ENCODE measurements at regions not wholly inside any gene's neighbourhood (a gene's known extent, or its start where the extent isn't known, plus 50 kb on each side); places are given as distances from the start of the nearest gene placed in this dataset.

DNA sequence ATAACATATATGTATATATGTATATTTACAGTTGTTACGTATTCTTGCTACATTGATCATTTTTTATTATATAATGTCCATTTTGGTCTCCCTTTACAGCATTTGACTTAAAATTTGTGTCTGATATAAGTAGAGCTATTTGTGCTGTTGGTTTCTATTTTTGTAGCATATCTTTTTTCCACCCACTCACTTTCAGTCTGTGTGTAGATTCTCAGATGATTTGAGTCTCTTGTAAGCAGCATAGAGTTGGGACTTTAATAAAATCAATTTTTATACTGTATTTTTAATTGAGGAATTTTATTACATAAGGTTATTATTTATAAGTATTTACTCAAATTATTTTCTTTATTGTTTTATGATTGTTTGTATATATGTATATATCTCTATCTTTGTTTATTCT lies 1293.7 kb downstream of the TMEM121 start:
- no peak overlapping the region for H2BK12ac ChIP-seq (ENCODE audit: low read length)
- no CpG with 5 or more reads among the region's 1 CpG for WGBS (ENCODE audit: extremely low coverage, insufficient coverage, insufficient read length)
- no peak overlapping the region for H4K91ac ChIP-seq (ENCODE audit: low read depth, low read length)
- H3K9me3 ChIP-seq (ENCODE audit: insufficient read depth, low read depth, low read length), result peaks cover 9% of the 10 kb centered on the region
- no peak overlapping the region for H2AFZ ChIP-seq (ENCODE audit: insufficient read depth, low read length, poor library complexity)
- H3K27me3 ChIP-seq (ENCODE audit: insufficient read depth, low read length), result no peaks in the 10 kb centered on the region
- no peak overlapping the region for H4K12ac ChIP-seq (ENCODE audit: low read depth, low read length)
- no peak overlapping the region for H2BK120ac ChIP-seq (ENCODE audit: insufficient read depth, low read length, poor library complexity)
- no peaks in the 10 kb centered on the region for H3K36me3 ChIP-seq (ENCODE audit: control insufficient read depth in 1 of 2, insufficient read depth in 2 of 2, low read length in 2 of 2)
- H3K4me3 ChIP-seq (ENCODE audit: low read depth, low read length), result no peak overlapping the region
- H3K27ac ChIP-seq (ENCODE audit: low read depth, low read length), result no peak overlapping the region
- H3K18ac ChIP-seq (ENCODE audit: low read length), result no peak overlapping the region
- DNase-seq, result no peak
- H3K4ac ChIP-seq (ENCODE audit: low read depth, low read length), result no peak overlapping the region
- no peak overlapping the region for H2BK5ac ChIP-seq (ENCODE audit: low read depth, low read length, poor library complexity)
- no peak overlapping the region for H3K9ac ChIP-seq (ENCODE audit: low read length)
- H2AK5ac ChIP-seq (ENCODE audit: low read length), result no peak overlapping the region
- no peak overlapping the region for H3K23ac ChIP-seq (ENCODE audit: low read length)
- H3K79me1 ChIP-seq (ENCODE audit: low read length), result no peaks in the 10 kb centered on the region
- H3K79me2 ChIP-seq (ENCODE audit: control insufficient read depth, insufficient read depth, low read length, poor library complexity), result no peaks in the 10 kb centered on the region
- no peak overlapping the region for H3K14ac ChIP-seq (ENCODE audit: low read length)
- no peaks in the 10 kb centered on the region for H3K4me1 ChIP-seq (ENCODE audit: control insufficient read depth in 1 of 2, insufficient read depth in 2 of 2, low read length in 2 of 2)
- H3K4me2 ChIP-seq (ENCODE audit: low read length), result no peak overlapping the region
- no peak overlapping the region for H4K8ac ChIP-seq (ENCODE audit: low read depth, low read length)

GRCh38 chr14:106821119-106821518 lies 1294.7 kb downstream of the TMEM121 start:
- Histone ChIP-seq H2AFZ (ENCODE audit: insufficient read depth, low read length, poor library complexity) (no peak overlapping the region), H3K27ac (ENCODE audit: low read depth, low read length) (no peak overlapping the region), H3K4ac (ENCODE audit: low read depth, low read length) (no peak overlapping the region), H3K9ac (ENCODE audit: low read length) (peak overlapping the region; percentile 13), H3K4me3 (ENCODE audit: low read depth, low read length) (peak overlapping the region; percentile 20), H3K4me1 (ENCODE audit: control insufficient read depth in 1 of 2, insufficient read depth in 2 of 2, low read length in 2 of 2) (no peaks in the 10 kb centered on the region), H3K79me2 (ENCODE audit: control insufficient read depth, insufficient read depth, low read length, poor library complexity) (no peaks in the 10 kb centered on the region), H2BK120ac (ENCODE audit: insufficient read depth, low read length, poor library complexity) (no peak overlapping the region), H4K12ac (ENCODE audit: low read depth, low read length) (no peak overlapping the region), H2BK5ac (ENCODE audit: low read depth, low read length, poor library complexity) (no peak overlapping the region), H2AK5ac (ENCODE audit: low read length) (no peak overlapping the region), H2BK12ac (ENCODE audit: low read length) (no peak overlapping the region), H4K91ac (ENCODE audit: low read depth, low read length) (no peak overlapping the region), H3K18ac (ENCODE audit: low read length) (no peak overlapping the region), H3K14ac (ENCODE audit: low read length) (no peak overlapping the region), H3K27me3 (ENCODE audit: insufficient read depth, low read length) (no peaks in the 10 kb centered on the region), H3K79me1 (ENCODE audit: low read length) (no peaks in the 10 kb centered on the region), H3K36me3 (ENCODE audit: control insufficient read depth in 1 of 2, insufficient read depth in 2 of 2, low read length in 2 of 2) (no peaks in the 10 kb centered on the region), H3K9me3 (ENCODE audit: insufficient read depth, low read depth, low read length) (peaks cover 9% of the 10 kb centered on the region), H4K8ac (ENCODE audit: low read depth, low read length) (no peak overlapping the region), H3K4me2 (ENCODE audit: low read length) (no peak overlapping the region), H3K23ac (ENCODE audit: low read length) (no peak overlapping the region)
- no peak for DNase-seq

DNA sequence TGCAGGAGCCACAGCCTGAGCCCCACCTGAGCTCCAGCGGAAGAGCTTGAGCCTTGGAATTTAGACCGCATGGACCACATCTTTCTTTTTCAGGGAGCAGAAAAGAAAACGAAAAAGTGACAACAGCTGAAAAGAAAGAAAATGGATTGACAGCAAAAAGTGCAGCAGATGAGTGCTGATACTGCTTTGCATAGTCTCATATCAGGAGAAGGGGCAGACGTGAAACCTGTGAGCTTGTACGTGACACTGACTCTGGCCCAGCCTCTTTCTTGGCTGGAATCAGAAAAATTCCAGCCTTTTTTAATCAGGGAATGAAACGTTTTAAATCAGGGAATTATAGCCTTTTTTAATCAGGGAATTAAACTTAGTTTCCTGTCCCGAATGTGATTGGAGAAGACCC lies 1296.5 kb downstream of the TMEM121 start:
- H4K91ac ChIP-seq (ENCODE audit: low read depth, low read length), result no peak overlapping the region
- no peak overlapping the region for H3K27ac ChIP-seq (ENCODE audit: low read depth, low read length)
- H2BK120ac ChIP-seq (ENCODE audit: insufficient read depth, low read length, poor library complexity), result no peak overlapping the region
- no peaks in the 10 kb centered on the region for H3K36me3 ChIP-seq (ENCODE audit: control insufficient read depth in 1 of 2, insufficient read depth in 2 of 2, low read length in 2 of 2)
- no peak for DNase-seq
- no peak overlapping the region for H2BK5ac ChIP-seq (ENCODE audit: low read depth, low read length, poor library complexity)
- H4K8ac ChIP-seq (ENCODE audit: low read depth, low read length), result no peak overlapping the region
- H3K9me3 ChIP-seq (ENCODE audit: insufficient read depth, low read depth, low read length), result peaks cover 13% of the 10 kb centered on the region
- no CpG with 5 or more reads among the region's 7 CpGs for WGBS (ENCODE audit: extremely low coverage, insufficient coverage, insufficient read length)
- H2BK12ac ChIP-seq (ENCODE audit: low read length), result no peak overlapping the region
- no peaks in the 10 kb centered on the region for H3K4me1 ChIP-seq (ENCODE audit: control insufficient read depth in 1 of 2, insufficient read depth in 2 of 2, low read length in 2 of 2)
- H3K27me3 ChIP-seq (ENCODE audit: insufficient read depth, low read length), result no peaks in the 10 kb centered on the region
- no peak overlapping the region for H3K9ac ChIP-seq (ENCODE audit: low read length)
- no peaks in the 10 kb centered on the region for H3K79me1 ChIP-seq (ENCODE audit: low read length)
- H3K4ac ChIP-seq (ENCODE audit: low read depth, low read length), result no peak overlapping the region
- no peak overlapping the region for H3K4me2 ChIP-seq (ENCODE audit: low read length)
- no peak overlapping the region for H3K18ac ChIP-seq (ENCODE audit: low read length)
- no peak overlapping the region for H4K12ac ChIP-seq (ENCODE audit: low read depth, low read length)
- no peak overlapping the region for H3K14ac ChIP-seq (ENCODE audit: low read length)
- no peaks in the 10 kb centered on the region for H3K79me2 ChIP-seq (ENCODE audit: control insufficient read depth, insufficient read depth, low read length, poor library complexity)
- H3K23ac ChIP-seq (ENCODE audit: low read length), result no peak overlapping the region
- no peak overlapping the region for H2AFZ ChIP-seq (ENCODE audit: insufficient read depth, low read length, poor library complexity)
- H3K4me3 ChIP-seq (ENCODE audit: low read depth, low read length), result no peak overlapping the region
- no peak overlapping the region for H2AK5ac ChIP-seq (ENCODE audit: low read length)

- no peak overlapping the region for H3K9ac ChIP-seq (ENCODE audit: low read length)
- no peak overlapping the region for H4K8ac ChIP-seq (ENCODE audit: low read depth, low read length)
- no peak overlapping the region for H2BK12ac ChIP-seq (ENCODE audit: low read length)
- no peak overlapping the region for H3K14ac ChIP-seq (ENCODE audit: low read length)
- H3K79me1 ChIP-seq (ENCODE audit: low read length), result no peaks in the 10 kb centered on the region
- H3K4ac ChIP-seq (ENCODE audit: low read depth, low read length), result no peak overlapping the region
- no peak overlapping the region for H2BK5ac ChIP-seq (ENCODE audit: low read depth, low read length, poor library complexity)
- no peak overlapping the region for H3K4me2 ChIP-seq (ENCODE audit: low read length)
- no peak overlapping the region for H2BK120ac ChIP-seq (ENCODE audit: insufficient read depth, low read length, poor library complexity)
- H2AFZ ChIP-seq (ENCODE audit: insufficient read depth, low read length, poor library complexity), result no peak overlapping the region
- WGBS (ENCODE audit: extremely low coverage, insufficient coverage, insufficient read length), result no CpG with 5 or more reads among the region's 7 CpGs
- no peak overlapping the region for H3K4me3 ChIP-seq (ENCODE audit: low read depth, low read length)
- no peaks in the 10 kb centered on the region for H3K4me1 ChIP-seq (ENCODE audit: control insufficient read depth in 1 of 2, insufficient read depth in 2 of 2, low read length in 2 of 2)
- H3K27ac ChIP-seq (ENCODE audit: low read depth, low read length), result no peak overlapping the region
- H3K23ac ChIP-seq (ENCODE audit: low read length), result no peak overlapping the region
- H3K9me3 ChIP-seq (ENCODE audit: insufficient read depth, low read depth, low read length), result peaks cover 16% of the 10 kb centered on the region
- no peak overlapping the region for H4K91ac ChIP-seq (ENCODE audit: low read depth, low read length)
- DNase-seq, result no peak
- no peak overlapping the region for H2AK5ac ChIP-seq (ENCODE audit: low read length)
- H3K18ac ChIP-seq (ENCODE audit: low read length), result no peak overlapping the region
- H3K27me3 ChIP-seq (ENCODE audit: insufficient read depth, low read length), result no peaks in the 10 kb centered on the region
- no peak overlapping the region for H4K12ac ChIP-seq (ENCODE audit: low read depth, low read length)
- H3K36me3 ChIP-seq (ENCODE audit: control insufficient read depth in 1 of 2, insufficient read depth in 2 of 2, low read length in 2 of 2), result no peaks in the 10 kb centered on the region
- no peaks in the 10 kb centered on the region for H3K79me2 ChIP-seq (ENCODE audit: control insufficient read depth, insufficient read depth, low read length, poor library complexity)
Observed at GRCh38 chr14:106823552-106823951, 1297.2 kb downstream of the TMEM121 start.
